Lung (tissue), 11 donors: ENCODE measurements at regions not wholly inside any gene's neighbourhood (a gene's known extent, or its start where the extent isn't known, plus 50 kb on each side); places are given as distances from the start of the nearest gene placed in this dataset.
A peak's percentile ranks its signal among the peaks of the same experiment; 100 is the strongest.

ENCODE experiments used
- ATAC-seq: fragments of 200-7000 bp; cut with Tn5 transposase; one replicate; pipeline ENCODE4 v1.9.1; 2020; ENCODE audit warnings: moderate number of reproducible peaks; ENCODE audit not compliant: insufficient read depth, low FRiP score
- DNase-seq, 3 donors: peaks; one replicate each; pipeline ENCODE4 v3.0.0-alpha.2; 2013 to 2017
- H3K27ac ChIP-seq, 2 donors: one replicate each; pipeline ENCODE4 v1.5.1; 2013; ENCODE audit warnings: mild to moderate bottlenecking in 2 of 2, moderate library complexity in 2 of 2, control low read depth in 1 of 2, inconsistent platforms in 1 of 2, low read depth in 1 of 2, low read length in 1 of 2
- H3K27me3 ChIP-seq, 3 donors: one replicate each; pipeline ENCODE4 v1.5.1; 2013; ENCODE audit warnings: low read length in 2 of 3; ENCODE audit not compliant: control insufficient read depth in 3 of 3, insufficient read depth in 3 of 3
- H3K36me3 ChIP-seq, 4 donors: one replicate each; pipeline ENCODE4 v1.5.1; 2013; ENCODE audit warnings: low read length in 4 of 4, mild to moderate bottlenecking in 1 of 4, moderate library complexity in 1 of 4; ENCODE audit not compliant: control insufficient read depth in 4 of 4, insufficient read depth in 4 of 4
- H3K4me1 ChIP-seq, 5 donors: one replicate each; pipeline ENCODE4 v1.5.1; 2013; ENCODE audit warnings: low read length in 5 of 5, mild to moderate bottlenecking in 2 of 5, moderate library complexity in 1 of 5; ENCODE audit not compliant: control insufficient read depth in 5 of 5, insufficient read depth in 5 of 5
- H3K4me3 ChIP-seq: one replicate; pipeline ENCODE4 v1.5.1; 2013; ENCODE audit warnings: mild to moderate bottlenecking, control low read depth, moderate library complexity
- H3K9ac ChIP-seq, 2 donors: one replicate each; pipeline ENCODE4 v1.5.1; 2013; ENCODE audit warnings: low read length in 2 of 2, control low read depth in 1 of 2; ENCODE audit not compliant: insufficient read depth in 1 of 2
- H3K9me3 ChIP-seq, 4 donors: one replicate each; pipeline ENCODE4 v1.5.1; 2013; ENCODE audit warnings: low read length in 3 of 4, mild to moderate bottlenecking in 1 of 4, moderate library complexity in 1 of 4; ENCODE audit not compliant: control insufficient read depth in 4 of 4, insufficient read depth in 3 of 4
- CTCF ChIP-seq: IDR thresholded peaks from 2 replicates; pipeline ENCODE4 v1.5.1; 2012; ENCODE audit warnings: mild to moderate bottlenecking; ENCODE audit errors: control extremely low read depth, extremely low read depth
- WGBS, 2 donors: extraction: QIAGEN DNeasy Blood & Tissue Kit; methylation state at CpG; one replicate each; pipeline ENCODE4 v1.1.7; 2013; 5-methylcytosine and 5-hydroxymethylcytosine counted together
- donor health status: control.
- donor health status: control.
- donor health status: Bipolar disorder and iron deficiency.
- donor health status: healthy.
- donor health status: DM: yes; HTN: yes; CAD: no.

- peaks cover 0 to 9% (median 0%) of the 10 kb centered on the region in 5 donors for H3K4me1 ChIP-seq
- DNase-seq (no peak), ATAC-seq (no peak)
- no peak overlapping the region for H3K9ac ChIP-seq
- no peak overlapping the region for H3K27ac ChIP-seq
- TF ChIP-seq CTCF, result no peak
- 89 to 94% methylated on average over 5 of the region's 5 CpGs for WGBS, 2 donors
- H3K4me3 ChIP-seq, result no peak overlapping the region
- no peaks in the 10 kb centered on the region for H3K36me3 ChIP-seq
- H3K27me3 ChIP-seq, result no peaks in the 10 kb centered on the region
- peaks cover 0 to 3% (median 2%) of the 10 kb centered on the region in 4 donors for H3K9me3 ChIP-seq
These were observed 200.5 kb upstream of the CDYL start for GRCh38 chr6:4575714-4576113.

GRCh38 chr6:4574007-4574406 is 202.2 kb upstream of the CDYL start:
- H3K4me1 ChIP-seq, result peaks cover 0 to 9% (median 0%) of the 10 kb centered on the region in 5 donors
- ATAC-seq (no peak), DNase-seq (peak in 2 of 3 donors; percentile 57 to 76)
- H3K4me3 ChIP-seq, result no peak overlapping the region
- H3K27me3 ChIP-seq, result no peaks in the 10 kb centered on the region
- peaks cover 0 to 6% (median 2%) of the 10 kb centered on the region in 4 donors for H3K9me3 ChIP-seq
- H3K27ac ChIP-seq, result no peak overlapping the region
- no peaks in the 10 kb centered on the region for H3K36me3 ChIP-seq
- WGBS, 2 donors, result 85 to 91% methylated on average over 2 of the region's 2 CpGs
- no peak for TF ChIP-seq CTCF
- no peak overlapping the region for H3K9ac ChIP-seq

- TF ChIP-seq CTCF, result no peak
- DNase-seq (no peak), ATAC-seq (no peak)
- H3K27me3 ChIP-seq, result no peaks in the 10 kb centered on the region
- H3K27ac ChIP-seq, result no peak overlapping the region
- no peak overlapping the region for H3K4me3 ChIP-seq
- WGBS, 2 donors, result 96 to 98% methylated on average over 2 of the region's 2 CpGs
- H3K36me3 ChIP-seq, result no peaks in the 10 kb centered on the region
- H3K9me3 ChIP-seq, result peaks cover 0 to 6% (median 2%) of the 10 kb centered on the region in 4 donors
- H3K4me1 ChIP-seq, result no peaks in the 10 kb centered on the region
- no peak overlapping the region for H3K9ac ChIP-seq
These were observed 205.2 kb upstream of the CDYL start for GRCh38 chr6:4571011-4571410.

GRCh38 chr6:4568138-4568537 is 208.1 kb upstream of the CDYL start:
- H3K36me3 ChIP-seq, result no peaks in the 10 kb centered on the region
- TF ChIP-seq CTCF, result no peak
- DNase-seq (no peak), ATAC-seq (no peak)
- H3K27me3 ChIP-seq, result no peaks in the 10 kb centered on the region
- H3K9me3 ChIP-seq, result peaks cover 0 to 6% (median 2%) of the 10 kb centered on the region in 4 donors
- no peak overlapping the region for H3K27ac ChIP-seq
- 90 to 95% methylated on average over 5 of the region's 5 CpGs for WGBS, 2 donors
- H3K4me1 ChIP-seq, result no peaks in the 10 kb centered on the region
- no peak overlapping the region for H3K9ac ChIP-seq
- no peak overlapping the region for H3K4me3 ChIP-seq
